ENCODE measurements at regions not wholly inside any gene's neighbourhood (a gene's known extent, or its start where the extent isn't known, plus 50 kb on each side); places are given as distances from the start of the nearest gene placed in this dataset.

- no peaks in the 10 kb centered on the region for H3K27me3 ChIP-seq
- H3K36me3 ChIP-seq = no peaks in the 10 kb centered on the region
- WGBS, 2 donors = 95 to 97% methylated on average over 3 of the region's 3 CpGs
- H3K4me3 ChIP-seq (replicated peaks in 1 of 3) = no peak overlapping the region
- TF ChIP-seq POLR2A (IDR thresholded peaks at IDR 0.05) (no peak), CTCF (IDR thresholded peaks at IDR 0.05) (no peak)
- no peaks in the 10 kb centered on the region for H3K4me1 ChIP-seq
- no peak overlapping the region for H3K27ac ChIP-seq
- intact Hi-C loops (cut with DNase I) = no loop called here
- H3K9me3 ChIP-seq = no peaks in the 10 kb centered on the region
- no peak for DNase-seq
Observed at GRCh38 chr3:191859531-191859930, 398.6 kb downstream of the PYDC2 start.

- Histone ChIP-seq H3K27me3 (no peaks in the 10 kb centered on the region), H3K9me3 (no peaks in the 10 kb centered on the region), H3K4me1 (peaks cover 0 to 4% of the 10 kb centered on the region in 2 donors), H3K27ac (no peak overlapping the region), H3K4me3 (replicated peaks in 1 of 3) (no peak overlapping the region), H3K36me3 (no peaks in the 10 kb centered on the region)
- 79 to 85% methylated on average over 5 of the region's 5 CpGs for WGBS, 2 donors
- no peak for TF ChIP-seq CTCF (IDR thresholded peaks at IDR 0.05)
- TF ChIP-seq POLR2A (IDR thresholded peaks at IDR 0.05) = no peak
- DNase-seq = no peak
- intact Hi-C loops (cut with DNase I) = no loop called here
Observed at GRCh38 chr3:191869738-191870415, 408.9 kb downstream of the PYDC2 start.

GRCh38 chr3:191873736-191874135, 412.8 kb downstream of the PYDC2 start:
- no peak overlapping the region for H3K4me3 ChIP-seq (replicated peaks in 1 of 3)
- H3K9me3 ChIP-seq = no peaks in the 10 kb centered on the region
- no peaks in the 10 kb centered on the region for H3K27me3 ChIP-seq
- TF ChIP-seq CTCF (IDR thresholded peaks at IDR 0.05) (no peak), POLR2A (IDR thresholded peaks at IDR 0.05) (no peak)
- no peaks in the 10 kb centered on the region for H3K36me3 ChIP-seq
- peaks cover 0 to 4% of the 10 kb centered on the region in 2 donors for H3K4me1 ChIP-seq
- no peak overlapping the region for H3K27ac ChIP-seq
- intact Hi-C loops (cut with DNase I) = no loop called here
- WGBS, 2 donors = 58 to 59% methylated on average over 2 of the region's 2 CpGs
- peak; percentile 10 to 19 for DNase-seq

GRCh38 chr3:191882289-191882688, 421.3 kb downstream of the PYDC2 start:
- intact Hi-C loops (cut with DNase I) = no loop called here
- 33 to 45% methylated on average over 3 of the region's 3 CpGs for WGBS, 2 donors
- peaks cover 6 to 26% of the 10 kb centered on the region in 2 donors for H3K4me1 ChIP-seq
- H3K9me3 ChIP-seq = no peaks in the 10 kb centered on the region
- H3K4me3 ChIP-seq (replicated peaks in 1 of 3) = no peak overlapping the region
- H3K27ac ChIP-seq = no peak overlapping the region
- DNase-seq = no peak
- H3K36me3 ChIP-seq = no peaks in the 10 kb centered on the region
- TF ChIP-seq POLR2A (IDR thresholded peaks at IDR 0.05) = no peak
- TF ChIP-seq CTCF (IDR thresholded peaks at IDR 0.05) = no peak
- no peaks in the 10 kb centered on the region for H3K27me3 ChIP-seq

GRCh38 chr3:191884132-191884531, 423.2 kb downstream of the PYDC2 start:
- Histone ChIP-seq H3K9me3 (no peaks in the 10 kb centered on the region), H3K36me3 (no peaks in the 10 kb centered on the region), H3K27me3 (no peaks in the 10 kb centered on the region), H3K4me1 (peaks cover 6 to 26% of the 10 kb centered on the region in 2 donors), H3K27ac (no peak overlapping the region), H3K4me3 (replicated peaks in 1 of 3) (no peak overlapping the region)
- no peak for TF ChIP-seq CTCF (IDR thresholded peaks at IDR 0.05)
- no peak for TF ChIP-seq POLR2A (IDR thresholded peaks at IDR 0.05)
- intact Hi-C loops (cut with DNase I) = no loop called here
- DNase-seq = no peak
